HG03196 (cell line): ENCODE measurements at regions not wholly inside any gene's neighbourhood (a gene's known extent, or its start where the extent isn't known, plus 50 kb on each side); places are given as distances from the start of the nearest gene placed in this dataset.

Experiments used
- ATAC-seq: cut with Tn5 transposase; IDR thresholded peaks from one replicate; pipeline ENCODE4 v1.9.1; 2021; ENCODE audit not compliant: unreplicated experiment

GRCh38 chr5:27511061-27511460 lies 472.7 kb upstream of the CDH9 start:
- ATAC-seq: no peak

GRCh38 chr5:27503813-27504212 lies 465.4 kb upstream of the CDH9 start:
- no peak for ATAC-seq

- no peak for ATAC-seq
Measured at GRCh38 chr5:27502236-27502635, 463.9 kb upstream of the CDH9 start.

GRCh38 chr5:27497491-27497890 lies 459.1 kb upstream of the CDH9 start:
- no peak for ATAC-seq

- no peak for ATAC-seq
Measured at GRCh38 chr5:27494887-27495286, 456.5 kb upstream of the CDH9 start.

GRCh38 chr5:27491746-27492439 lies 453.5 kb upstream of the CDH9 start:
- ATAC-seq: no peak

GRCh38 chr5:27491047-27491446 lies 452.7 kb upstream of the CDH9 start:
- no peak for ATAC-seq

- ATAC-seq: no peak
Measured at GRCh38 chr5:27489701-27490100, 451.3 kb upstream of the CDH9 start.

GRCh38 chr5:27482663-27483062 lies 444.3 kb upstream of the CDH9 start:
- no peak for ATAC-seq

- no peak for ATAC-seq
Measured at GRCh38 chr5:27479859-27480258, 441.5 kb upstream of the CDH9 start.

- ATAC-seq: no peak
Measured at GRCh38 chr5:27477550-27477949, 439.2 kb upstream of the CDH9 start.

- ATAC-seq: no peak
Measured at GRCh38 chr5:27476356-27476988, 438.1 kb upstream of the CDH9 start.

- no peak for ATAC-seq
Measured at GRCh38 chr5:27475063-27475462, 436.7 kb upstream of the CDH9 start.

GRCh38 chr5:27474395-27474794 lies 436.0 kb upstream of the CDH9 start:
- no peak for ATAC-seq

- ATAC-seq: no peak
Measured at GRCh38 chr5:27474047-27474309, 435.6 kb upstream of the CDH9 start.

GRCh38 chr5:27473307-27474046 lies 435.1 kb upstream of the CDH9 start:
- no peak for ATAC-seq

- ATAC-seq: no peak
Measured at GRCh38 chr5:27472871-27473270, 434.5 kb upstream of the CDH9 start.

- ATAC-seq: peak; percentile 96
Measured at GRCh38 chr5:27472000-27472763, 433.8 kb upstream of the CDH9 start.

GRCh38 chr5:27466959-27467358 lies 428.6 kb upstream of the CDH9 start:
- ATAC-seq: no peak

- ATAC-seq: no peak
Measured at GRCh38 chr5:27465140-27465539, 426.8 kb upstream of the CDH9 start.

GRCh38 chr5:27463446-27464149 lies 425.2 kb upstream of the CDH9 start:
- ATAC-seq: no peak
